MM.1S (cell line): ENCODE measurements at regions not wholly inside any gene's neighbourhood (a gene's known extent, or its start where the extent isn't known, plus 50 kb on each side); places are given as distances from the start of the nearest gene placed in this dataset.

Source experiments
- EZH2 ChIP-seq: fragments of 300-600 bp; sonication (generic); optimal IDR thresholded peaks from 2 replicates; pipeline ENCODE3; 2017; ENCODE audit warnings: low read depth, mild to moderate bottlenecking, antibody characterized with exemption, low read length, mixed read lengths
- EZH2phosphoT487 ChIP-seq: fragments of 300-600 bp; sonication (generic); IDR thresholded peaks from 2 replicates; pipeline ENCODE4 v1.6.1; 2018; ENCODE audit warnings: antibody characterized with exemption, low read length
- TF ChIP-seq, protein P1 (sequence below): fragments of 300-600 bp; sonication (generic); IDR thresholded peaks from 2 replicates; pipeline ENCODE4 v1.5.1; 2016; ENCODE audit warnings: antibody characterized with exemption, low read length, mixed read lengths

DNA sequence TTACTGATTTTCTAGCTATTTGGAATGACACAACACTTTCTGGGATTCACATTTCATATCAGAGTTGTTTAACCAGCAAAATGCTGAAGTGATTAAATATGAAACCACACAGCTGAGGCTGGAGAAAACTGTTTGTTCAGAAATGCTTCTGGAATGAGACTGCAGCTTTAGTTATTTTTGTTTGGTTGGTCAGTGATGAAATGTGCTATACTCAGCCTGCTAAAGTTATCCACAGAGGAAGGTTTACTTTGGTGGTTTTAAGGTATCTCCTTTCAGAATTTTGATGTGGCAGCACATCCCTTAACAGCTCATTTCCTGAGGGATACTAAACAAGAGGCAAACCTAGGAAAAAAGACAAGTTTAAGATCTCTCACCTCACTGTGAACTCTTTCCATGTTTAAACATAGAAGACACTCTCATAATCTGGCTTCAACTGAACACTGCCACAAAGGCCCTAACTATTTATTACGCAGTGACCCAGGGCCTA is 106.6 kb upstream of the PDE5A start:
- TF ChIP-seq EZH2 (no peak), EZH2phosphoT487 (no peak)
- TF ChIP-seq, protein P1, sequence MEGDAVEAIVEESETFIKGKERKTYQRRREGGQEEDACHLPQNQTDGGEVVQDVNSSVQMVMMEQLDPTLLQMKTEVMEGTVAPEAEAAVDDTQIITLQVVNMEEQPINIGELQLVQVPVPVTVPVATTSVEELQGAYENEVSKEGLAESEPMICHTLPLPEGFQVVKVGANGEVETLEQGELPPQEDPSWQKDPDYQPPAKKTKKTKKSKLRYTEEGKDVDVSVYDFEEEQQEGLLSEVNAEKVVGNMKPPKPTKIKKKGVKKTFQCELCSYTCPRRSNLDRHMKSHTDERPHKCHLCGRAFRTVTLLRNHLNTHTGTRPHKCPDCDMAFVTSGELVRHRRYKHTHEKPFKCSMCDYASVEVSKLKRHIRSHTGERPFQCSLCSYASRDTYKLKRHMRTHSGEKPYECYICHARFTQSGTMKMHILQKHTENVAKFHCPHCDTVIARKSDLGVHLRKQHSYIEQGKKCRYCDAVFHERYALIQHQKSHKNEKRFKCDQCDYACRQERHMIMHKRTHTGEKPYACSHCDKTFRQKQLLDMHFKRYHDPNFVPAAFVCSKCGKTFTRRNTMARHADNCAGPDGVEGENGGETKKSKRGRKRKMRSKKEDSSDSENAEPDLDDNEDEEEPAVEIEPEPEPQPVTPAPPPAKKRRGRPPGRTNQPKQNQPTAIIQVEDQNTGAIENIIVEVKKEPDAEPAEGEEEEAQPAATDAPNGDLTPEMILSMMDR, result no peak
